NB4 (cell line): ENCODE measurements at regions not wholly inside any gene's neighbourhood (a gene's known extent, or its start where the extent isn't known, plus 50 kb on each side); places are given as distances from the start of the nearest gene placed in this dataset.
"Not testable (repeated sequence)": the region's sequence is repeated elsewhere in the genome, so short reads cannot be mapped to it uniquely, and the experiment has no call there.

Source experiments
- DNase-seq: peaks from one replicate; pipeline ENCODE4 v3.0.0; 2010; ENCODE audit warnings: low read depth
- H3K4me3 ChIP-seq: one replicate; pipeline ENCODE4 v1.5.1; 2011; ENCODE audit warnings: mild to moderate bottlenecking, low read depth, low read length, moderate library complexity
- MYC ChIP-seq: IDR thresholded peaks from 2 replicates; pipeline ENCODE4 v1.6.1; 2011; ENCODE audit warnings: low read depth, low read length
- POLR2A ChIP-seq: IDR thresholded peaks from 2 replicates; pipeline ENCODE4 v1.6.1; 2011; ENCODE audit warnings: mild to moderate bottlenecking; ENCODE audit not compliant: insufficient read length; ENCODE audit errors: extremely low read depth
- TF ChIP-seq, protein P1 (sequence below): IDR thresholded peaks from one replicate; pipeline ENCODE4 v1.5.1; 2012; ENCODE audit warnings: low read depth, low read length
- TF ChIP-seq, protein P2 (sequence below): IDR thresholded peaks from 2 replicates; pipeline ENCODE4 v1.6.1; 2011; ENCODE audit warnings: low read depth, low read length

DNA sequence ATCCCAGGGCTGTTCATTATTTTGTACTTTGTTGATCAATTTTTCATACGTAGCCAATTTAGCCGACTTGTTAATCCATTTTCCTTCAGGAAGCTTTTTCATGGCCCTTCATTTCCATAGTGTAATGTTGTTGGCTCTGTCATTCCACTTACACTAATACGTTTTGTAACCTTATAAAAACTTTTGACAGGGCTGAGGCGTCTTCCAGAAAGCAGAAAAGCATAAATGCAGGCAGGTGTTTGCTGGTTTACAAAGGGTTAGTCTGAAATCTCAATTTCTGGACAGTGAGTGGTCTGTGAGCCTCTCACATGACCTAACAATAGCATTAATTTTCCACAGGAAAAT, 444.0 kb downstream of the OTOL1 start:
- H3K4me3 ChIP-seq: no peak overlapping the region
- no peak for DNase-seq
- TF ChIP-seq, protein P1, sequence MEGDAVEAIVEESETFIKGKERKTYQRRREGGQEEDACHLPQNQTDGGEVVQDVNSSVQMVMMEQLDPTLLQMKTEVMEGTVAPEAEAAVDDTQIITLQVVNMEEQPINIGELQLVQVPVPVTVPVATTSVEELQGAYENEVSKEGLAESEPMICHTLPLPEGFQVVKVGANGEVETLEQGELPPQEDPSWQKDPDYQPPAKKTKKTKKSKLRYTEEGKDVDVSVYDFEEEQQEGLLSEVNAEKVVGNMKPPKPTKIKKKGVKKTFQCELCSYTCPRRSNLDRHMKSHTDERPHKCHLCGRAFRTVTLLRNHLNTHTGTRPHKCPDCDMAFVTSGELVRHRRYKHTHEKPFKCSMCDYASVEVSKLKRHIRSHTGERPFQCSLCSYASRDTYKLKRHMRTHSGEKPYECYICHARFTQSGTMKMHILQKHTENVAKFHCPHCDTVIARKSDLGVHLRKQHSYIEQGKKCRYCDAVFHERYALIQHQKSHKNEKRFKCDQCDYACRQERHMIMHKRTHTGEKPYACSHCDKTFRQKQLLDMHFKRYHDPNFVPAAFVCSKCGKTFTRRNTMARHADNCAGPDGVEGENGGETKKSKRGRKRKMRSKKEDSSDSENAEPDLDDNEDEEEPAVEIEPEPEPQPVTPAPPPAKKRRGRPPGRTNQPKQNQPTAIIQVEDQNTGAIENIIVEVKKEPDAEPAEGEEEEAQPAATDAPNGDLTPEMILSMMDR: no peak
- TF ChIP-seq POLR2A: no peak
- TF ChIP-seq, protein P2, sequence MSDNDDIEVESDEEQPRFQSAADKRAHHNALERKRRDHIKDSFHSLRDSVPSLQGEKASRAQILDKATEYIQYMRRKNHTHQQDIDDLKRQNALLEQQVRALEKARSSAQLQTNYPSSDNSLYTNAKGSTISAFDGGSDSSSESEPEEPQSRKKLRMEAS: no peak
- no peak for TF ChIP-seq MYC

DNA sequence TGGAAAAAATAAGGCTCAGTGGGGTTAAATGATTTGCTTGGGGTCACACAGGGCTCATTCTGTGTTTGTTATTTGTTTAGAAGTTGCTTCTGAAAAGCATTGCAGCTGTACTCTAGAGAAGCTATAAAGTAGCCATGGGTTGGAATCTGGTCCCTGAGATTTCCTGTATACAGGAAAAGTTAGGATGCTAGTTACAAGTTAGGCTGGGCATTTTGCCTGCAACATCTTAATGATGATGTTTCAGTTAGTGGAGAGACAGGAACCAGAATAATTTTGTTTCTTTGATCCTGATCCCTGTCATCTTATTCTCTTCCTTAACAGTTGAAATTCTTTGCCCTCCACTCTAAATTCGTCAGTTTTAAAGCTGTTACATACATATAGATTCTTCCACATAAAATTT, 445.3 kb downstream of the OTOL1 start:
- TF ChIP-seq MYC: no peak
- TF ChIP-seq, protein P1: no peak
- TF ChIP-seq, protein P2: no peak
- no peak for TF ChIP-seq POLR2A
- no peak for DNase-seq
- H3K4me3 ChIP-seq: no peak overlapping the region

DNA sequence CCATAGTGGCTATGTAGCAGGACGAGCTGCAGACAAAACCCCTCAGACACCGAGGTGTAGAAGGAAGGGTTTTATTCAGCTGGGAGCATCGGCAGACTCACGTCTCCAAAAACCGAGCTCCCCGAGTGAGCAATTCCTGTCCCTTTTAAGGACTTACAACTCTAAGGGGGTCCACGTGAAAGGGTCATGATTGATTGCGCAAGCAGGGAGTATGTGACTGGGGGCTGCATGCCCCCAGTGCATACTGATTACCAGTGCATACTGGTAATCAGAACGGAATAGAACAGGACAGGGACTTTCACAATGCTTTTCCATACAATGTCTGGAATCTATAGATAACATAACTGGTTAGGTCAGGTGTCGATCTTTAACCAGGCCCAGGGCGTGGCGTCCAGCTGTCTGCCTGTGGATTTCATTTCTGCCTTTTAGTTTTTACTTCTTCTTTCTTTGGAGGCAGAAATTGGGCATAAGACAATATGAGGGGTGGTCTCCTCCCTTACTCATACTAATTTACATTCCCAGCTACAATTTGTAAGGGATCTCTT, 447.3 kb downstream of the OTOL1 start:
- not testable (repeated sequence) for H3K4me3 ChIP-seq, DNase-seq

DNA sequence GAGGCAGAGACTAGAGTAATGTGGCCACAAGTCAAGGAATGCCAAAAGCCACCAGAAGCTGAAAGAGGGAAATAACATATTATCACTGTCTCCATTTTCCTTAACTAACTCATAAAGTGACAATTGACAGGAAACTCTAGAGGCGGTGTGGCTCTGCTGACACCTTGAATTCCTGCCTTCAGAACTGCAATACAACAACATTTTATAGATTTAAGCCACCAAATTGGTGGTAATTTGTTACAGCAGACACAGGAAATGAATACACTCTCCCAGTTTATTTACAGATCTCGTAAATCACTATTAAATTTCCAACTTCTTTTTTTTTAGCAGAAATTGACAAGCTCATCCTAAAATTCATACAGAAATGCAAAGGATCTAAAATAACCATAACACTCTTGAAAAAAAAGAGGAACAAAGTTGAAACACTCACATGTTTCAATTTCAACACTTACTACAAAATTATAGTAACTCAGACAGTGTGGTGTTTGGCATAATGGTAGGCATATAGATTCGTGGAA, 449.9 kb downstream of the OTOL1 start:
- H3K4me3 ChIP-seq: no peak overlapping the region
- TF ChIP-seq, protein P1: no peak
- TF ChIP-seq POLR2A: no peak
- no peak for TF ChIP-seq MYC
- TF ChIP-seq, protein P2: no peak
- no peak for DNase-seq

DNA sequence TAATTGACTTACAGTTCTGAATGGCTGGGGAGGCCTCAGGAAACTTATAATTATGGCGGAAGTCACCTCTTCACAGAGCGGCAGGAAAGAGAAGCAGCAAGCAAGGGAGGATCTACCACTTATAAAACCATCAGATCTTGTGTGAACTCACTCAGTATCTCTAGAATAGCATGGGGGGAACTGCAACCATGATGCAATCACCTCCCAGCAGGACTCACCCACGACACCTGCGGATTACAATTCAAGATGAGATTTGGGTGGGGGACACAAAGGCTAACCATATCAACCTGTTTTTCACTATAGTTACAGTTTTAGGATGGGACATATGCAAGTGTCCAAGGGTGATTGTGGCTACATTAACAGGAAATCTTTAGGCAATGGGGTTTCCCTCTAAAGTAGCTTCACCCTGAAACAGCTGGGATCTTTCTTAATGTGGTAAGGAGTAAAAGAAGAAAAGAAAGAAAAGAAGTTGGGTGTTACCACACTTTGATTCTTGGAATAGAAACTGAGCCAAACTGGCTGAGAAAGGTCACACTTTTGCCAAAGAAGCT, 453.8 kb downstream of the OTOL1 start:
- TF ChIP-seq, protein P1: no peak
- TF ChIP-seq MYC (no peak), POLR2A (no peak)
- TF ChIP-seq, protein P2: no peak
- DNase-seq: no peak
- no peak overlapping the region for H3K4me3 ChIP-seq

DNA sequence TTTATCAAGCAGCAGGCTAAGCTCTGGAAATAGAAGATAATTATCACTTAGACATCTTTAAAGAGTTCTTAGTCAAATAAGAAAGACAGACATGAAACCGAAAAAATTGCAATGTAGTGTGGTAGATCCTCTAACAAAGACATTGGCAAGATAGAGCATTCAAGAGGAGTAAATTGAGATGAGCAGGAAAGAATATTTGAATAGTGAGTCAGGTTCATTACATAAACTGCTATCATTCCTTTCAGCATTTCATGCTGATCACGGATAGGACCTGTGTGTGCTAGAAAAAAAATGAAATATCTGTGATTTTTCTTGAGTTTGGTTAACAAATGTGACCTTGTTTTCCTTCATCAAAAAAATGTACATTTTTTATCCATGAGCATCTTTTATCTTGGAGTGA, 460.9 kb downstream of the OTOL1 start:
- no peak overlapping the region for H3K4me3 ChIP-seq
- no peak for DNase-seq
- TF ChIP-seq, protein P1: no peak
- no peak for TF ChIP-seq POLR2A
